ENCODE measurements at regions not wholly inside any gene's neighbourhood (a gene's known extent, or its start where the extent isn't known, plus 50 kb on each side); places are given as distances from the start of the nearest gene placed in this dataset.

DNA sequence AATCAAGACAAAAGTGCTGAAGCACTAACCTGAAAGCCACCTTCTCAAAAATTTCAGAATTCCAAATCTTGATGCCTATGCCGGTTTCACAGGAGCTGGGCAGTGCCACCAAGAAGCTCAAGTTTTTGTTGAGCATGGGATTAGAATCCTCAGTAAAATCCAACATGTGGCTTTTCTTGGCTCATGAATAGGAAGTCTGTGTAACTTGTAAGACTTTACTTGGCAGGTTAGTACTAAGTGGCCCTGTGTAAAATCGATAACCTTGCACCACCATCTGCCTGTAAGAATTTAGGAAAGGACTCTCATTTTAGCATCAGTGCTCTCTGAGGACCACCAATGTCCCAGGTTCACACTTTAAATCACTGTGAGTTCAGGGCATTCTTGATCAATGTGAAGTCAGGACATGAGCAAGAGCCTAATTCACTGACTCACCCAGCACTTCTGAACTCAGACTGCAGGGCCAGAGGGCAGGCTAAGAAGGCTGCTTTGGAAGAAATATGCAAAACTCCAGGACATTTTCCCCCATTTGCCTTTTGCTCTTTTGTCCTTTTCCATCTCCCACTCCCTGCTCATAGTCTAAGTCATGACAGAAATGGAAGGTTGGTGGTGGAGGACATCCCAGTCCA is 113.2 kb downstream of the EDN1 start:
- Histone ChIP-seq H4K20me1 (ENCODE audit: insufficient read depth, low read length) (no peaks in the 10 kb centered on the region), H3K9ac (ENCODE audit: low read length) (no peak overlapping the region), H3K27ac (ENCODE audit: low read depth, low read length) (no peak overlapping the region), H3K4me3 (ENCODE audit: insufficient read depth, low read depth, low read length) (no peak overlapping the region), H3K79me2 (ENCODE audit: insufficient read depth, low read length) (no peaks in the 10 kb centered on the region), H3K27me3 (ENCODE audit: insufficient read depth, low read length) (no peaks in the 10 kb centered on the region), H3K9me3 (ENCODE audit: insufficient read depth, low read depth, low read length) (no peaks in the 10 kb centered on the region), H3K4me2 (ENCODE audit: low read length) (peak overlapping the region; percentile 55), H2AFZ (ENCODE audit: low read depth, low read length) (peak overlapping the region; percentile 13), H3K36me3 (ENCODE audit: insufficient read depth, low read length) (no peaks in the 10 kb centered on the region), H3K4me1 (ENCODE audit: insufficient read depth, low read length) (peaks cover 8% of the 10 kb centered on the region)
- no peaks in the 10 kb centered on the region for H3K9me3 Mint-ChIP-seq (ENCODE audit: unreplicated experiment)
- TF ChIP-seq, protein P1, sequence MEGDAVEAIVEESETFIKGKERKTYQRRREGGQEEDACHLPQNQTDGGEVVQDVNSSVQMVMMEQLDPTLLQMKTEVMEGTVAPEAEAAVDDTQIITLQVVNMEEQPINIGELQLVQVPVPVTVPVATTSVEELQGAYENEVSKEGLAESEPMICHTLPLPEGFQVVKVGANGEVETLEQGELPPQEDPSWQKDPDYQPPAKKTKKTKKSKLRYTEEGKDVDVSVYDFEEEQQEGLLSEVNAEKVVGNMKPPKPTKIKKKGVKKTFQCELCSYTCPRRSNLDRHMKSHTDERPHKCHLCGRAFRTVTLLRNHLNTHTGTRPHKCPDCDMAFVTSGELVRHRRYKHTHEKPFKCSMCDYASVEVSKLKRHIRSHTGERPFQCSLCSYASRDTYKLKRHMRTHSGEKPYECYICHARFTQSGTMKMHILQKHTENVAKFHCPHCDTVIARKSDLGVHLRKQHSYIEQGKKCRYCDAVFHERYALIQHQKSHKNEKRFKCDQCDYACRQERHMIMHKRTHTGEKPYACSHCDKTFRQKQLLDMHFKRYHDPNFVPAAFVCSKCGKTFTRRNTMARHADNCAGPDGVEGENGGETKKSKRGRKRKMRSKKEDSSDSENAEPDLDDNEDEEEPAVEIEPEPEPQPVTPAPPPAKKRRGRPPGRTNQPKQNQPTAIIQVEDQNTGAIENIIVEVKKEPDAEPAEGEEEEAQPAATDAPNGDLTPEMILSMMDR (IDR thresholded peaks at IDR 0.05; ENCODE audit: insufficient read depth, low read depth, low read length): no peak
- no peak for TF ChIP-seq EZH2 (IDR thresholded peaks at IDR 0.05; ENCODE audit: insufficient read depth, low read length)
- H3K36me3 Mint-ChIP-seq (ENCODE audit: low read depth, unreplicated experiment): no peaks in the 10 kb centered on the region
- peak overlapping the region; percentile 6 for H3K27ac Mint-ChIP-seq (ENCODE audit: unreplicated experiment)
- no peaks in the 10 kb centered on the region for H3K27me3 Mint-ChIP-seq (ENCODE audit: low read depth, unreplicated experiment)
- H3K4me1 Mint-ChIP-seq (ENCODE audit: low read depth, unreplicated experiment): peaks cover 9% of the 10 kb centered on the region
- DNase-seq (ENCODE audit: low read depth) (peak; percentile 48), FAIRE-seq (peak; percentile 29)
- no peak overlapping the region for H3K4me3 Mint-ChIP-seq (ENCODE audit: unreplicated experiment)

DNA sequence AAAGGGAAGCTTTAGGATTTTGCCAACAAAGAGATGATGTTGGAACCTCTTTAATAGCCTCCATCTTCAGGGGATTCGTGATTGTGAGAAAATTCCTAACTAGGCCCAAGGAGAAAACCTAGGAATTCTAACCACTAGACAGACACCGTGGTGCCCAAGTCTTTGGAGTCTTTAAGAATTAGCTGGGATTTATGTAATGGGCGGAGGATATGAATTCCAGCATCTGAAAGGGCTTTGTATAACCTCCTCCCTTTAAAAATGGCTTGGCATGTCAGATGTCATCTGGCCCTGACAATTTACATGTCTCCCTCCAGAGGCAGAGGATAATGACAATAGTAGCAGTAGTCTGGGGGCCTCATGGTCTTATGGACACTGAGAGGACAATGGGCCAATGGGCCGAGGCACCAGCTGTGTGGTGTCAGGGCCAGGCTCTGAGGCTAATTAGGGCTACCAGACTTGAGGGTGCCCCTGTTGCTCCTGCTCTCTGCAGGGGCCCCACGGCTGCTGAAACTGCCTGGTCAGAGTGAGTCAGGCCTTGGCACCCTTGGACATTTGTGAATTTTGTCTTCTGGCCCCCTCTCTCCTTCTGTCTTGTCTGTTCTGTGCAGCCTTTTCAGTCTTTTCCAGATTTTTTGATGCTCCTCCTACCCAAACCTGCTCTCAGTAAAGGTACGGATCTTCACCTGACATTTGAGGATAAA is 113.9 kb downstream of the EDN1 start:
- Histone ChIP-seq H3K27ac (ENCODE audit: low read depth, low read length) (no peak overlapping the region), H3K4me1 (ENCODE audit: insufficient read depth, low read length) (peaks cover 8% of the 10 kb centered on the region), H3K4me3 (ENCODE audit: insufficient read depth, low read depth, low read length) (no peak overlapping the region), H3K27me3 (ENCODE audit: insufficient read depth, low read length) (no peaks in the 10 kb centered on the region), H3K9ac (ENCODE audit: low read length) (no peak overlapping the region), H3K36me3 (ENCODE audit: insufficient read depth, low read length) (no peaks in the 10 kb centered on the region), H3K4me2 (ENCODE audit: low read length) (peak overlapping the region; percentile 55), H4K20me1 (ENCODE audit: insufficient read depth, low read length) (no peaks in the 10 kb centered on the region), H2AFZ (ENCODE audit: low read depth, low read length) (peak overlapping the region; percentile 13), H3K79me2 (ENCODE audit: insufficient read depth, low read length) (no peaks in the 10 kb centered on the region), H3K9me3 (ENCODE audit: insufficient read depth, low read depth, low read length) (no peaks in the 10 kb centered on the region)
- peaks cover 2% of the 10 kb centered on the region for H3K9me3 Mint-ChIP-seq (ENCODE audit: unreplicated experiment)
- H3K4me3 Mint-ChIP-seq (ENCODE audit: unreplicated experiment): no peak overlapping the region
- no peaks in the 10 kb centered on the region for H3K36me3 Mint-ChIP-seq (ENCODE audit: low read depth, unreplicated experiment)
- TF ChIP-seq, protein P1 (IDR thresholded peaks at IDR 0.05; ENCODE audit: insufficient read depth, low read depth, low read length): no peak
- TF ChIP-seq EZH2 (IDR thresholded peaks at IDR 0.05; ENCODE audit: insufficient read depth, low read length): no peak
- DNase-seq (ENCODE audit: low read depth) (no peak), FAIRE-seq (no peak)
- H3K27me3 Mint-ChIP-seq (ENCODE audit: low read depth, unreplicated experiment): peaks cover 3% of the 10 kb centered on the region
- peak overlapping the region; percentile 2 for H3K27ac Mint-ChIP-seq (ENCODE audit: unreplicated experiment)
- H3K4me1 Mint-ChIP-seq (ENCODE audit: low read depth, unreplicated experiment): peaks cover 9% of the 10 kb centered on the region

DNA sequence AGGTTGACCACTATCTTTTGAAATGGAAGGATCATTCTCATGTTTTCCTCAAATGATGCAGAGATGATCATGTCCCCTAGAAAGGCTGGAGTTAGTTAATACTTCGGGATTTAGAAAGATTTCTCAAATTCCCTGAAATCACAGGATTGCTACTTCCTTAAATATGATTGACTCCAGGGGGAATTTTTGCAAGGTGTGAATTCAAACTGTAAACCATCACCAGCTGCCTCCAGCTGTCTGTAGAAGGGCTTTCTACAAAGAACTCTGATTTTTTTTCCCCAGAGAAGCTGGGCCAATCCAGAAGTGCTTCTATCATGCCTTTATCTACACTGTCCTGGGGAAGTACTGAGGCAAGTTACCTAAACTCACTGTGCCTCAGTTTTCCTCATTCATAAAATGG is 114.5 kb downstream of the EDN1 start:
- no peak overlapping the region for H3K4me3 ChIP-seq (ENCODE audit: insufficient read depth, low read depth, low read length)
- H3K4me2 ChIP-seq (ENCODE audit: low read length): no peak overlapping the region
- H3K27me3 Mint-ChIP-seq (ENCODE audit: low read depth, unreplicated experiment): peaks cover 3% of the 10 kb centered on the region
- FAIRE-seq (no peak), DNase-seq (ENCODE audit: low read depth) (no peak)
- no peaks in the 10 kb centered on the region for H3K27me3 ChIP-seq (ENCODE audit: insufficient read depth, low read length)
- H3K4me1 ChIP-seq (ENCODE audit: insufficient read depth, low read length): peaks cover 8% of the 10 kb centered on the region
- H3K9ac ChIP-seq (ENCODE audit: low read length): no peak overlapping the region
- no peaks in the 10 kb centered on the region for H3K36me3 Mint-ChIP-seq (ENCODE audit: low read depth, unreplicated experiment)
- no peaks in the 10 kb centered on the region for H3K9me3 ChIP-seq (ENCODE audit: insufficient read depth, low read depth, low read length)
- peaks cover 9% of the 10 kb centered on the region for H3K4me1 Mint-ChIP-seq (ENCODE audit: low read depth, unreplicated experiment)
- no peak overlapping the region for H2AFZ ChIP-seq (ENCODE audit: low read depth, low read length)
- H3K9me3 Mint-ChIP-seq (ENCODE audit: unreplicated experiment): peaks cover 2% of the 10 kb centered on the region
- H3K27ac ChIP-seq (ENCODE audit: low read depth, low read length): no peak overlapping the region
- H4K20me1 ChIP-seq (ENCODE audit: insufficient read depth, low read length): no peaks in the 10 kb centered on the region
- TF ChIP-seq EZH2 (IDR thresholded peaks at IDR 0.05; ENCODE audit: insufficient read depth, low read length): no peak
- TF ChIP-seq, protein P1 (IDR thresholded peaks at IDR 0.05; ENCODE audit: insufficient read depth, low read depth, low read length): no peak
- no peak overlapping the region for H3K27ac Mint-ChIP-seq (ENCODE audit: unreplicated experiment)
- H3K79me2 ChIP-seq (ENCODE audit: insufficient read depth, low read length): no peaks in the 10 kb centered on the region
- no peak overlapping the region for H3K4me3 Mint-ChIP-seq (ENCODE audit: unreplicated experiment)
- H3K36me3 ChIP-seq (ENCODE audit: insufficient read depth, low read length): no peaks in the 10 kb centered on the region

All from astrocyte (in vitro differentiated cells and primary cell).